ENCODE measurements at regions not wholly inside any gene's neighbourhood (a gene's known extent, or its start where the extent isn't known, plus 50 kb on each side); places are given as distances from the start of the nearest gene placed in this dataset.

GRCh38 chr4:183823434-183823833 is 81.7 kb upstream of the STOX2 start:
- H2BK15ac ChIP-seq (ENCODE audit: low read depth, low read length) = no peak overlapping the region
- no peaks in the 10 kb centered on the region for H3K9me1 ChIP-seq (ENCODE audit: insufficient read depth, low read length)
- POLR2A ChIA-PET (ENCODE audit: unreplicated experiment) = no interaction called here
- H2AK9ac ChIP-seq (replicated peaks; ENCODE audit: low read depth, low read length, poor library complexity) = no peak overlapping the region
- CTCF ChIA-PET = no interaction called here
- no peak overlapping the region for H2BK20ac ChIP-seq (ENCODE audit: low read depth, low read length)
- H3K79me1 ChIP-seq (ENCODE audit: low read depth in 1 of 2, low read length in 2 of 2) = no peaks in the 10 kb centered on the region
- no peak overlapping the region for H4K8ac ChIP-seq (ENCODE audit: low read depth in 2 of 2, low read length in 2 of 2)
- no TSS peak for BruUV-seq (replicated peaks)
- 70% methylated on average over 2 of the region's 7 CpGs; no CpG with 5 or more reads in 1 of the 2 experiments for WGBS, 2 experiments (ENCODE audit: extremely low coverage in 2 of 2, insufficient read length in 1 of 2)
- H3K9ac ChIP-seq (ENCODE audit: low read depth, low read length) = no peak overlapping the region
- dilution Hi-C loops (cut with HindIII; ENCODE audit: low sequenced_read_pairs, unreplicated experiment) (no loop called here), in situ Hi-C loops (cut with MboI; ENCODE audit: low sequenced_read_pairs) (no loop called here), intact Hi-C loops (cut with micrococcal nuclease) (no loop called here)
- H2BK120ac ChIP-seq (ENCODE audit: low read depth, low read length) = no peak overlapping the region
- TF ChIP-seq BHLHE40 (IDR thresholded peaks at IDR 0.05; ENCODE audit: low read depth, low read length) (no peak), FOS (IDR thresholded peaks at IDR 0.05; ENCODE audit: low read depth, low read length) (no peak), CHD1 (IDR thresholded peaks at IDR 0.05; ENCODE audit: low read depth, low read length) (no peak), CEBPB (IDR thresholded peaks at IDR 0.05; ENCODE audit: low read depth, low read length) (peak; percentile 29; the same call in 1 of the 2 replicates), ELK1 (IDR thresholded peaks at IDR 0.05; ENCODE audit: borderline replicate concordance, low read depth, low read length) (no peak)
- no peak overlapping the region for H3K18ac ChIP-seq (ENCODE audit: low read depth, low read length)
- no peaks in the 10 kb centered on the region; the same call in 1 of the 2 replicates for H3K27me3 ChIP-seq (ENCODE audit: control insufficient read depth, insufficient read depth, low read length)
- no peaks in the 10 kb centered on the region for H3K4me1 ChIP-seq (ENCODE audit: control insufficient read depth, insufficient read depth, low read length)
- no peak overlapping the region for H3K4ac ChIP-seq (ENCODE audit: low read depth, low read length)
- no peak overlapping the region for H3K4me3 ChIP-seq (ENCODE audit: insufficient read depth, low read depth, low read length)
- no peak overlapping the region for H3K14ac ChIP-seq (replicated peaks; ENCODE audit: low read depth, low read length)
- H3K27ac ChIP-seq (ENCODE audit: insufficient read depth, low read length) = no peak overlapping the region
- no peak overlapping the region for H2AK5ac ChIP-seq (ENCODE audit: low read depth, low read length)
- peak; percentile 37 for ATAC-seq (ENCODE audit: low read depth)
- no peaks in the 10 kb centered on the region for H4K20me1 ChIP-seq (ENCODE audit: insufficient read depth, low read length)
- H4K91ac ChIP-seq (ENCODE audit: insufficient read depth, low read depth, low read length) = no peak overlapping the region
- DNase-seq = peak; percentile 41
- H3K36me3 ChIP-seq (ENCODE audit: control insufficient read depth, insufficient read depth, low read length) = no peaks in the 10 kb centered on the region
- no peak overlapping the region for H3K4me2 ChIP-seq (ENCODE audit: low read depth, low read length)
- H2BK5ac ChIP-seq (ENCODE audit: low read depth, low read length, poor library complexity, severe bottlenecking) = no peak overlapping the region
- no peak overlapping the region for H3K23ac ChIP-seq (ENCODE audit: low read depth, low read length)
- H3K9me3 ChIP-seq (ENCODE audit: control insufficient read depth, insufficient read depth, low read length) = no peaks in the 10 kb centered on the region
- no peak overlapping the region for H4K5ac ChIP-seq (ENCODE audit: low read depth, low read length)
- H2AFZ ChIP-seq (replicated peaks; ENCODE audit: low read length, poor library complexity) = no peak overlapping the region
- H3K56ac ChIP-seq (ENCODE audit: extremely low read depth, insufficient read depth, low read length) = no peak overlapping the region
